Thoracic aorta (tissue), 2 donors: ENCODE measurements at regions not wholly inside any gene's neighbourhood (a gene's known extent, or its start where the extent isn't known, plus 50 kb on each side); places are given as distances from the start of the nearest gene placed in this dataset.

ENCODE experiments used
- ATAC-seq: fragments of 150-250 bp; one replicate; pipeline ENCODE4 v1.8.0; 2017; ENCODE audit warnings: low read depth; ENCODE audit not compliant: insufficient number of reproducible peaks, low FRiP score
- DNase-seq: peaks from one replicate; pipeline ENCODE4 v3.0.0-alpha.2; 2020; ENCODE audit warnings: low spot score
- H3K27ac ChIP-seq, 2 donors: fragments of 200-600 bp; sonication (generic); 1 replicate in 1 of 2; 2 replicates in 1 of 2; pipeline ENCODE4 v1.5.1; 2016; ENCODE audit warnings: mild to moderate bottlenecking in 2 of 2, moderate library complexity in 2 of 2
- H3K27me3 ChIP-seq: fragments of 200-600 bp; sonication (generic); replicated peaks from 2 replicates; pipeline ENCODE4 v1.6.0; 2016; ENCODE audit warnings: mild to moderate bottlenecking; ENCODE audit not compliant: insufficient read depth
- H3K36me3 ChIP-seq: fragments of 200-600 bp; sonication (generic); one replicate; pipeline ENCODE4 v1.5.1; 2016
- H3K4me1 ChIP-seq, 2 donors: fragments of 200-600 bp; sonication (generic); 1 replicate in 1 of 2; 2 replicates in 1 of 2; pipeline versions ENCODE4 v1.5.1 to v1.6.0; 2016; ENCODE audit warnings: low read depth in 2 of 2, mild to moderate bottlenecking in 1 of 2; ENCODE audit not compliant: control insufficient read depth in 1 of 2
- H3K4me3 ChIP-seq: fragments of 200-600 bp; sonication (generic); 2 replicates; pipeline ENCODE4 v1.5.1; 2016; ENCODE audit warnings: mild to moderate bottlenecking
- H3K9me3 ChIP-seq: fragments of 200-600 bp; sonication (generic); 2 replicates; pipeline ENCODE4 v1.5.1; 2016
- CTCF ChIP-seq: fragments of 200-600 bp; sonication (generic); IDR thresholded peaks from one replicate; pipeline ENCODE4 v1.5.1; 2019; ENCODE audit warnings: antibody characterized with exemption

GRCh38 chr7:159200421-159200820 is 55.8 kb upstream of the VIPR2 start:
- H3K27ac ChIP-seq: no peak overlapping the region
- H3K4me3 ChIP-seq: no peak overlapping the region
- no peaks in the 10 kb centered on the region for H3K36me3 ChIP-seq
- ATAC-seq (no peak), DNase-seq (no peak)
- no peaks in the 10 kb centered on the region for H3K27me3 ChIP-seq
- no peak for TF ChIP-seq CTCF
- H3K4me1 ChIP-seq: no peaks in the 10 kb centered on the region
- H3K9me3 ChIP-seq: no peaks in the 10 kb centered on the region

GRCh38 chr7:159198016-159198724 is 53.5 kb upstream of the VIPR2 start:
- no peak overlapping the region for H3K27ac ChIP-seq
- ATAC-seq (no peak), DNase-seq (no peak)
- H3K27me3 ChIP-seq: no peaks in the 10 kb centered on the region
- TF ChIP-seq CTCF: no peak
- H3K4me3 ChIP-seq: no peak overlapping the region
- H3K36me3 ChIP-seq: no peaks in the 10 kb centered on the region
- H3K9me3 ChIP-seq: no peaks in the 10 kb centered on the region
- H3K4me1 ChIP-seq: no peaks in the 10 kb centered on the region

- H3K27ac ChIP-seq: no peak overlapping the region
- no peak for ATAC-seq
Measured at GRCh38 chr7:159197066-159197975, 52.7 kb upstream of the VIPR2 start.

GRCh38 chr7:159196584-159196983 is 51.9 kb upstream of the VIPR2 start:
- DNase-seq: no peak
- Histone ChIP-seq H3K36me3 (no peaks in the 10 kb centered on the region), H3K27me3 (no peaks in the 10 kb centered on the region), H3K27ac (no peak overlapping the region), H3K9me3 (no peaks in the 10 kb centered on the region), H3K4me3 (no peak overlapping the region), H3K4me1 (no peaks in the 10 kb centered on the region)
- TF ChIP-seq CTCF: no peak
- ATAC-seq: no peak

More at GRCh38 chr7:159197066-159197975, 52.7 kb upstream of the VIPR2 start:
- Histone ChIP-seq H3K27me3 (no peaks in the 10 kb centered on the region), H3K9me3 (no peaks in the 10 kb centered on the region), H3K4me1 (no peaks in the 10 kb centered on the region), H3K4me3 (no peak overlapping the region), H3K36me3 (no peaks in the 10 kb centered on the region)
- TF ChIP-seq CTCF: no peak
- DNase-seq: no peak

GRCh38 chr7:159195946-159196345 is 51.3 kb upstream of the VIPR2 start:
- Histone ChIP-seq H3K27me3 (no peaks in the 10 kb centered on the region), H3K27ac (no peak overlapping the region), H3K4me1 (no peaks in the 10 kb centered on the region), H3K4me3 (no peak overlapping the region), H3K9me3 (no peaks in the 10 kb centered on the region), H3K36me3 (no peaks in the 10 kb centered on the region)
- TF ChIP-seq CTCF: no peak
- ATAC-seq: no peak
- DNase-seq: no peak
